SIG-M5 treated with dmso at 0.1 percent for 504 hours (cell line): ENCODE measurements at regions not wholly inside any gene's neighbourhood (a gene's known extent, or its start where the extent isn't known, plus 50 kb on each side); places are given as distances from the start of the nearest gene placed in this dataset.
"Not testable (repeated sequence)": the region's sequence is repeated elsewhere in the genome, so short reads cannot be mapped to it uniquely, and the experiment has no call there.

ENCODE experiments used
- DNase-seq: peaks from one replicate; lab custom pipeline; 2025; ENCODE audit not compliant: unreplicated experiment; lab: John Stamatoyannopoulos, UW

- no peak for DNase-seq
These were observed 159.6 kb upstream of the KLF3 start for GRCh38 chr4:38504396-38504715.

- DNase-seq = no peak
These were observed 154.4 kb upstream of the KLF3 start for GRCh38 chr4:38509551-38509950.

- no peak for DNase-seq
These were observed 153.8 kb upstream of the KLF3 start for GRCh38 chr4:38510201-38510600.

GRCh38 chr4:38511702-38512101, 152.3 kb upstream of the KLF3 start:
- no peak for DNase-seq

GRCh38 chr4:38512840-38513239, 151.2 kb upstream of the KLF3 start:
- no peak for DNase-seq

GRCh38 chr4:38514465-38515146, 149.4 kb upstream of the KLF3 start:
- DNase-seq = no peak

GRCh38 chr4:38516190-38516589, 147.8 kb upstream of the KLF3 start:
- no peak for DNase-seq

GRCh38 chr4:38519666-38520065, 144.3 kb upstream of the KLF3 start:
- DNase-seq = no peak

GRCh38 chr4:38523054-38523453, 140.9 kb upstream of the KLF3 start:
- DNase-seq = no peak

GRCh38 chr4:38523524-38524448, 140.2 kb upstream of the KLF3 start:
- DNase-seq = peak; percentile 86

- DNase-seq = no peak
These were observed 137.6 kb upstream of the KLF3 start for GRCh38 chr4:38526412-38526811.

- DNase-seq = peak; percentile 42
These were observed 134.5 kb upstream of the KLF3 start for GRCh38 chr4:38529189-38530115.

- no peak for DNase-seq
These were observed 133.5 kb upstream of the KLF3 start for GRCh38 chr4:38530486-38530885.

GRCh38 chr4:38531141-38531727, 132.8 kb upstream of the KLF3 start:
- no peak for DNase-seq

GRCh38 chr4:38532908-38533499, 131.0 kb upstream of the KLF3 start:
- no peak for DNase-seq

GRCh38 chr4:38534344-38535045, 129.5 kb upstream of the KLF3 start:
- DNase-seq = no peak

GRCh38 chr4:38535071-38535470, 128.9 kb upstream of the KLF3 start:
- DNase-seq = not testable (repeated sequence)

- no peak for DNase-seq
These were observed 128.3 kb upstream of the KLF3 start for GRCh38 chr4:38535717-38536116.

- DNase-seq = no peak
These were observed 127.3 kb upstream of the KLF3 start for GRCh38 chr4:38536716-38537115.

GRCh38 chr4:38537666-38538065, 126.3 kb upstream of the KLF3 start:
- DNase-seq = no peak
